HepG2 (cell line): ENCODE measurements at regions not wholly inside any gene's neighbourhood (a gene's known extent, or its start where the extent isn't known, plus 50 kb on each side); places are given as distances from the start of the nearest gene placed in this dataset.

Source experiments
- ATAC-seq: fragments of 200-7000 bp; cut with Tn5 transposase; 3 replicates; pipeline ENCODE4 v1.9.1; 2020; ENCODE audit warnings: mild to moderate bottlenecking, moderate library complexity
- BruUV-seq: library from RNA; stranded (reverse); fragments of 400-500 nt; replicated peaks from 2 replicates; lab custom pipeline; 2021; lab: Mats Ljungman, UMichigan
- CTCF ChIA-PET: fragments of 300-600 bp; formaldehyde crosslinking; extraction: SDS; loops from one replicate; lab custom pipeline; 2021; ENCODE audit warnings: low total read pairs, inconsistent platforms, low intra/inter-chr PET ratio; lab: Yijun Ruan, JAX
- POLR2A ChIA-PET: fragments of 350-600 bp; sonication (Branson Sonifier 250); formaldehyde crosslinking; loops from one replicate; lab custom pipeline; 2020; ENCODE audit warnings: antibody characterized with exemption, inconsistent platforms; lab: Yijun Ruan, JAX
- DNase-seq: peaks from one replicate; pipeline ENCODE4 v3.0.0-alpha.2; 2015; ENCODE audit warnings: low spot score
- FAIRE-seq: peaks from 3 replicates; lab custom pipeline; 2011; peaks lifted over from hg19 to GRCh38; lab: Jason Lieb, UNC
- H2AFZ ChIP-seq: one replicate; pipeline ENCODE4 v1.6.1; 2011; ENCODE audit warnings: low read length, inconsistent platforms
- H3K27ac ChIP-seq: fragments of 300-600 bp; 3 replicates; pipeline ENCODE4 v1.8.0; 2011; ENCODE audit warnings: mixed run types, mild to moderate bottlenecking, mixed read lengths, low read length, inconsistent platforms; ENCODE audit not compliant: insufficient read depth; ENCODE audit errors: extremely low read length
- H3K27me3 ChIP-seq, 2 experiments: fragments of 200-600 bp in 1 of 2; 2 replicates in 1 of 2; 3 replicates in 1 of 2; pipeline versions ENCODE4 v1.6.0 to v1.8.0; 2011; ENCODE audit warnings: low read length in 2 of 2, mild to moderate bottlenecking in 2 of 2, moderate library complexity in 2 of 2, inconsistent platforms in 1 of 2; ENCODE audit not compliant: insufficient read depth in 2 of 2, control insufficient read depth in 1 of 2
- H3K36me3 ChIP-seq, 2 experiments: fragments of 200-600 bp in 1 of 2; replicated peaks in 1 of 2; 2 replicates in 1 of 2; 3 replicates in 1 of 2; pipeline versions ENCODE4 v1.5.1 to v1.8.0; 2011; ENCODE audit warnings: low read length in 2 of 2, inconsistent platforms in 1 of 2; ENCODE audit not compliant: insufficient read depth in 2 of 2, control insufficient read depth in 1 of 2
- H3K4me1 ChIP-seq: 2 replicates; pipeline ENCODE4 v1.5.1; 2012; ENCODE audit warnings: low read length, inconsistent platforms; ENCODE audit not compliant: insufficient read depth
- H3K4me2 ChIP-seq: 2 replicates; pipeline ENCODE4 v1.6.0; 2011; ENCODE audit warnings: low read depth, low read length, inconsistent platforms
- H3K4me3 ChIP-seq, 3 experiments: fragments of 200-600 bp in 1 of 3; sonication (generic), shearing (Covaris generic) in 1 of 3; replicated peaks in 1 of 3; 2 replicates each; pipeline ENCODE4 v1.5.1; 2011 to 2016; ENCODE audit warnings: low read length in 3 of 3, inconsistent platforms in 2 of 3, low read depth in 2 of 3, mild to moderate bottlenecking in 2 of 3, control low read depth in 1 of 3, mixed read lengths in 1 of 3; ENCODE audit not compliant: insufficient read depth in 1 of 3
- H3K79me2 ChIP-seq: one replicate; pipeline ENCODE4 v1.6.1; 2011; ENCODE audit warnings: low read length, inconsistent platforms; ENCODE audit not compliant: insufficient read depth
- H3K9ac ChIP-seq: 2 replicates; pipeline ENCODE4 v1.6.0; 2011; ENCODE audit warnings: mild to moderate bottlenecking, low read depth, low read length, inconsistent platforms; ENCODE audit not compliant: insufficient read depth
- H3K9me3 ChIP-seq: 2 replicates; pipeline ENCODE4 v1.5.1; 2012; ENCODE audit warnings: mild to moderate bottlenecking, low read length
- H4K20me1 ChIP-seq: 2 replicates; pipeline ENCODE4 v1.6.0; 2011; ENCODE audit warnings: inconsistent platforms, mild to moderate bottlenecking, low read length, moderate library complexity; ENCODE audit not compliant: insufficient read depth
- EED ChIP-seq: sonication (generic); formaldehyde crosslinking; IDR thresholded peaks from 2 replicates; pipeline ENCODE4 v1.5.0; 2020; ENCODE audit warnings: mild to moderate bottlenecking, missing genetic modification reagents
- HMG20B ChIP-seq: conservative IDR thresholded peaks from 2 replicates; pipeline ENCODE4 v1.6.1; 2016; ENCODE audit warnings: missing genetic modification reagents, missing compliant biosample characterization
- HNRNPK ChIP-seq: fragments of 200-400 bp; formaldehyde crosslinking; IDR thresholded peaks from 2 replicates; pipeline ENCODE4 v1.6.1; 2018; ENCODE audit warnings: low read length, low read depth, moderate library complexity, mild to moderate bottlenecking; ENCODE audit not compliant: poor library complexity, severe bottlenecking
- MAFG ChIP-seq: sonication (generic); formaldehyde crosslinking; IDR thresholded peaks from 2 replicates; pipeline ENCODE4 v1.5.1; 2020; ENCODE audit warnings: mild to moderate bottlenecking, missing genetic modification reagents
- TRIM22 ChIP-seq: fragments of 450-650 bp; IDR thresholded peaks from 2 replicates; pipeline ENCODE4 v1.6.1; 2017
- ZNF850 ChIP-seq: sonication (generic); formaldehyde crosslinking; conservative IDR thresholded peaks from 2 replicates; pipeline ENCODE4 v1.9.0; 2021; ENCODE audit warnings: mild to moderate bottlenecking, missing genetic modification reagents
- WGBS: methylation state at CpG from one replicate; pipeline ENCODE4 v1.1.6; 2017; ENCODE audit warnings: low lambda C conversion rate; 5-methylcytosine and 5-hydroxymethylcytosine counted together
- in situ Hi-C: cut with HindIII; loops from 2 replicates; pipeline ENCODE4 v1.10.0; 2017; ENCODE audit warnings: low pct_unique_long_range_greater_than_20kb; ENCODE audit not compliant: extremely low pct_ligation_motif_present
- intact Hi-C: fragments of 100-400 bp; cut with micrococcal nuclease; formaldehyde crosslinking; loops from one replicate; pipeline ENCODE4 v1.10.0; 2022; ENCODE audit not compliant: unreplicated experiment

GRCh38 chr5:170442921-170443320 lies 53.8 kb upstream of the KCNMB1 start (continued):
- TF ChIP-seq TRIM22 (no peak), ZNF850 (CRISPR knock-in tag) (no peak)

GRCh38 chr5:170442391-170442790 lies 53.2 kb upstream of the KCNMB1 start:
- Histone ChIP-seq H3K9me3 (peaks cover 6% of the 10 kb centered on the region; the same call in 1 of the 2 replicates), H3K4me3 (no peak overlapping the region), H3K9ac (no peak overlapping the region), H3K4me2 (no peak overlapping the region), H4K20me1 (no peaks in the 10 kb centered on the region), H3K79me2 (no peaks in the 10 kb centered on the region), H3K36me3 (no peaks in the 10 kb centered on the region), H2AFZ (no peak overlapping the region), H3K27ac (no peak overlapping the region), H3K27me3 (peaks cover 0 to 22% of the 10 kb centered on the region in 2 experiments; a peak in 3 of 5 replicates), H3K4me1 (no peaks in the 10 kb centered on the region)
- ChIA-PET POLR2A (no interaction called here), CTCF (no interaction called here)
- TF ChIP-seq HNRNPK (no peak), EED (CRISPR knock-in tag) (no peak)
- 13% methylated on average over 5 of the region's 5 CpGs for WGBS
- intact Hi-C loops (no loop called here), in situ Hi-C loops (no loop called here)
- no peak for ATAC-seq
- no peak for FAIRE-seq
- DNase-seq: no peak
- BruUV-seq: no TSS peak

- Histone ChIP-seq H3K9ac (no peak overlapping the region), H3K27me3 (peaks cover 0 to 25% of the 10 kb centered on the region in 2 experiments; a peak in 3 of 5 replicates), H3K4me2 (no peak overlapping the region), H3K79me2 (no peaks in the 10 kb centered on the region), H3K4me1 (no peaks in the 10 kb centered on the region), H2AFZ (no peak overlapping the region), H4K20me1 (no peaks in the 10 kb centered on the region), H3K4me3 (no peak overlapping the region), H3K27ac (no peak overlapping the region), H3K36me3 (no peaks in the 10 kb centered on the region), H3K9me3 (no peaks in the 10 kb centered on the region)
- ATAC-seq (no peak), DNase-seq (no peak), FAIRE-seq (no peak)
- no TSS peak for BruUV-seq
- ChIA-PET POLR2A (no interaction called here), CTCF (no interaction called here)
- in situ Hi-C loops (no loop called here), intact Hi-C loops (no loop called here)
- TF ChIP-seq HMG20B (CRISPR knock-in tag): no peak
- TF ChIP-seq MAFG (CRISPR knock-in tag): no peak
- 19% methylated on average over 9 of the region's 10 CpGs for WGBS
These were observed 52.2 kb upstream of the KCNMB1 start for GRCh38 chr5:170441393-170441784.
